K562 (cell line): ENCODE measurements at regions not wholly inside any gene's neighbourhood (a gene's known extent, or its start where the extent isn't known, plus 50 kb on each side); places are given as distances from the start of the nearest gene placed in this dataset.

Source experiments
- ATAC-seq: fragments of 200-7000 bp; cut with Tn5 transposase; 3 replicates; pipeline ENCODE4 v1.9.1; 2020; ENCODE audit warnings: moderate library complexity
- BruUV-seq: library from RNA; stranded (reverse); fragments of 400-500 nt; replicated peaks from 2 replicates; lab custom pipeline; 2021; lab: Mats Ljungman, UMichigan
- CTCF ChIA-PET: fragments of 300-600 bp; formaldehyde crosslinking; extraction: SDS; loops from one replicate; lab custom pipeline; 2021; ENCODE audit warnings: low intra/inter-chr PET ratio; lab: Yijun Ruan, JAX
- POLR2A ChIA-PET: fragments of 300-600, 350-650 bp; sonication (Branson Sonifier 250); formaldehyde crosslinking; extraction: SDS; loops from one replicate; lab custom pipeline; 2021; ENCODE audit warnings: antibody characterized with exemption, inconsistent platforms; lab: Yijun Ruan, JAX
- DNase-seq, 4 experiments: peaks; one replicate each; pipeline versions ENCODE4 v3.0.0 to v3.0.0-alpha.2; 2011 to 2018; ENCODE audit warnings: low spot score in 3 of 4, mixed read lengths in 3 of 4; ENCODE audit errors: extremely low read depth in 1 of 4
- FAIRE-seq: peaks from 2 replicates; lab custom pipeline; 2011; peaks lifted over from hg19 to GRCh38; lab: Jason Lieb, UNC
- H2AFZ ChIP-seq: 2 replicates; pipeline ENCODE4 v1.6.0; 2011; ENCODE audit warnings: low read depth, low read length, control low read depth, inconsistent platforms
- H3K27ac ChIP-seq: fragments of 200-600 bp; 3 replicates; pipeline ENCODE4 v1.8.0; 2011; ENCODE audit warnings: low read depth, mild to moderate bottlenecking, control low read depth, inconsistent platforms, low read length, moderate library complexity, mixed read lengths; ENCODE audit errors: extremely low read depth
- H3K27me3 ChIP-seq, 2 experiments: fragments of 300-600 bp in 1 of 2; 2 replicates in 1 of 2; 3 replicates in 1 of 2; pipeline versions ENCODE4 v1.6.0 to v1.8.0; 2011; ENCODE audit warnings: inconsistent platforms in 2 of 2, low read length in 2 of 2, mild to moderate bottlenecking in 1 of 2, mixed read lengths in 1 of 2, moderate library complexity in 1 of 2; ENCODE audit not compliant: control insufficient read depth in 2 of 2, insufficient read depth in 2 of 2
- H3K36me3 ChIP-seq: fragments of 300-600 bp; 3 replicates; pipeline ENCODE4 v1.8.0; 2011; ENCODE audit warnings: mild to moderate bottlenecking, low read length, inconsistent platforms; ENCODE audit not compliant: control insufficient read depth, insufficient read depth
- H3K4me1 ChIP-seq, 2 experiments: fragments of 200-600 bp in 1 of 2; replicated peaks in 1 of 2; 2 replicates in 1 of 2; 3 replicates in 1 of 2; pipeline versions ENCODE4 v1.5.1 to v1.8.0; 2011; ENCODE audit warnings: inconsistent platforms in 2 of 2, low read length in 2 of 2, mild to moderate bottlenecking in 1 of 2, mixed read lengths in 1 of 2, moderate library complexity in 1 of 2; ENCODE audit not compliant: control insufficient read depth in 2 of 2, insufficient read depth in 2 of 2
- H3K4me2 ChIP-seq: 2 replicates; pipeline ENCODE4 v1.6.1; 2011; ENCODE audit warnings: low read length, control low read depth, inconsistent platforms, mixed read lengths; ENCODE audit not compliant: insufficient read depth
- H3K4me3 ChIP-seq: fragments of 200-600 bp; sonication (generic), shearing (Covaris generic); 2 replicates; pipeline ENCODE4 v1.5.1; 2016; ENCODE audit warnings: control low read depth, inconsistent platforms
- H3K79me2 ChIP-seq: fragments of 200-600 bp; 3 replicates; pipeline ENCODE4 v1.8.0; 2011; ENCODE audit warnings: low read length, inconsistent platforms; ENCODE audit not compliant: control insufficient read depth, insufficient read depth
- H3K9ac ChIP-seq, 2 experiments: 2 replicates each; pipeline versions ENCODE4 v1.6.0 to v1.6.1; 2011; ENCODE audit warnings: low read depth in 2 of 2, low read length in 2 of 2, control low read depth in 1 of 2, inconsistent platforms in 1 of 2, mild to moderate bottlenecking in 1 of 2, mixed read lengths in 1 of 2; ENCODE audit not compliant: insufficient read depth in 1 of 2
- H3K9me1 ChIP-seq: one replicate; pipeline ENCODE4 v1.6.0; 2011; ENCODE audit warnings: inconsistent platforms, mild to moderate bottlenecking, low read length, moderate library complexity; ENCODE audit not compliant: control insufficient read depth, insufficient read depth
- H3K9me3 ChIP-seq: replicated peaks from 2 replicates; pipeline ENCODE4 v1.5.1; 2011; ENCODE audit warnings: low read depth, low read length, inconsistent platforms; ENCODE audit not compliant: control insufficient read depth, insufficient read depth
- H4K20me1 ChIP-seq: replicated peaks from 2 replicates; pipeline ENCODE4 v1.6.1; 2011; ENCODE audit warnings: low read length, inconsistent platforms, mixed read lengths; ENCODE audit not compliant: control insufficient read depth, insufficient read depth
- CBFB ChIP-seq: sonication (generic); formaldehyde crosslinking; IDR thresholded peaks from 2 replicates; pipeline ENCODE4 v1.4.0; 2020; ENCODE audit warnings: mild to moderate bottlenecking, missing genetic modification reagents
- FOSL1 ChIP-seq: fragments of 200-800 bp; sonication (Bioruptor generic); conservative IDR thresholded peaks from 2 replicates; pipeline ENCODE4 v1.6.1; 2016; ENCODE audit warnings: missing genetic modification characterization, missing compliant biosample characterization
- MYNN ChIP-seq, 2 experiments: sonication (generic); formaldehyde crosslinking in 1 of 2; IDR thresholded peaks; 2 replicates each; pipeline versions ENCODE4 v1.5.0 to v1.6.1; 2016 to 2020; ENCODE audit warnings: antibody characterized with exemption in 1 of 2, missing genetic modification reagents in 1 of 2
- NFATC3 ChIP-seq: fragments of 450-650 bp; IDR thresholded peaks from 2 replicates; pipeline ENCODE4 v1.6.1; 2017; ENCODE audit warnings: mild to moderate bottlenecking
- PML ChIP-seq: IDR thresholded peaks from 2 replicates; pipeline ENCODE4 v1.6.1; 2012; ENCODE audit warnings: low read length, inconsistent platforms
- SNIP1 ChIP-seq: fragments of 450-650 bp; IDR thresholded peaks from 2 replicates; pipeline ENCODE4 v1.7.1; 2017; ENCODE audit warnings: low read depth, mild to moderate bottlenecking
- ZNF124 ChIP-seq: sonication (generic); formaldehyde crosslinking; IDR thresholded peaks from 2 replicates; pipeline ENCODE4 v1.8.1; 2022; ENCODE audit warnings: missing genetic modification reagents
- ZNF140 ChIP-seq: fragments of 250-450 bp; sonication (Bioruptor Pico); IDR thresholded peaks from 2 replicates; pipeline ENCODE4 v1.8.0; 2021; ENCODE audit warnings: moderate library complexity, mild to moderate bottlenecking, inconsistent platforms
- WGBS: fragments of 100-300 bp; shearing (Covaris generic); methylation state at CpG from one replicate; pipeline ENCODE4 v1.1.6; 2016; ENCODE audit warnings: low coverage, mixed read lengths; ENCODE audit not compliant: insufficient coverage; ENCODE audit errors: missing lambda C conversion rate; 5-methylcytosine and 5-hydroxymethylcytosine counted together
- in situ Hi-C: fragments of 300-500 bp; cut with MboI; formaldehyde crosslinking; loops from 4 replicates; pipeline ENCODE4 v1.15.0; 2018; ENCODE audit warnings: inconsistent platforms, mixed read lengths
- intact Hi-C: fragments of 100-400 bp; cut with micrococcal nuclease; formaldehyde crosslinking; loops from 2 replicates; pipeline ENCODE4 v1.14.2; 2022
- TF ChIP-seq, protein P1 (sequence below): fragments of 150-350 bp; conservative IDR thresholded peaks from 2 replicates; pipeline ENCODE4 v1.6.1; 2014; ENCODE audit warnings: low read length
- TF ChIP-seq, protein P2 (sequence below): fragments of 250-450 bp; sonication (Bioruptor Pico); IDR thresholded peaks from 2 replicates; pipeline ENCODE4 v1.4.0; 2020; ENCODE audit warnings: mild to moderate bottlenecking, moderate library complexity
- TF ChIP-seq, protein P3 (sequence below): fragments of 250-450 bp; sonication (Bioruptor Pico); IDR thresholded peaks from 2 replicates; pipeline ENCODE4 v1.8.0; 2021; ENCODE audit warnings: moderate library complexity, mild to moderate bottlenecking, inconsistent platforms

DNA sequence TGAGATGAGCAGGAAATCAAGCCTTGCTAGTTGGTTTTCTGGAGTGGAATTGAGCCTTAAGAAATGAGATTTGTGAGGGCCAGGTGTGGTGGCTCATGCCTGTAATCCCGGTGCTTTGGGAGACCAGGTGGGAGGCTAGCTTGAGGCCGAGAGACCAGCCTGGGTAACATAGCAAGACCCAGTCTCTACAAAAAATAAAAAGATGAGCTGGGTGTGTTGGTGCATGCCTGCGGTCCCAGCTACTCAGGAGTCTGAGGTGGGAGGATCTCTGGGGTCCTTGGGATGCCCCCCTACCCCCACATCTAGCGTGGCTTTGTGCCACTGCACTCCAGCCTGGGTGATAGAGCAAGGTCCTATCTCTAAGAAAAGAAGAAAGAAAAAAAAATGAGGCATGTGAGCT, 104.2 kb upstream of the RTL1 start:
- intact Hi-C loops (no loop called here), in situ Hi-C loops (no loop called here)
- DNase-seq: no peak
- POLR2A ChIA-PET: no interaction called here
- Histone ChIP-seq H3K79me2 (no peaks in the 10 kb centered on the region), H3K4me2 (no peak overlapping the region), H3K9me3 (no peaks in the 10 kb centered on the region), H3K4me1 (no peaks in the 10 kb centered on the region), H3K9ac (no peak overlapping the region), H3K4me3 (no peak overlapping the region), H3K27me3 (peaks cover 0 to 8% of the 10 kb centered on the region in 2 experiments; a peak in 2 of 5 replicates), H2AFZ (no peak overlapping the region), H4K20me1 (no peaks in the 10 kb centered on the region), H3K27ac (no peak overlapping the region), H3K36me3 (no peaks in the 10 kb centered on the region), H3K9me1 (no peaks in the 10 kb centered on the region)
- CTCF ChIA-PET: no interaction called here
- BruUV-seq: no TSS peak
- ATAC-seq: no peak
- 0% methylated on average over 3 of the region's 4 CpGs for WGBS
- TF ChIP-seq ZNF140 (CRISPR knock-in tag): no peak
- no peak for FAIRE-seq

DNA sequence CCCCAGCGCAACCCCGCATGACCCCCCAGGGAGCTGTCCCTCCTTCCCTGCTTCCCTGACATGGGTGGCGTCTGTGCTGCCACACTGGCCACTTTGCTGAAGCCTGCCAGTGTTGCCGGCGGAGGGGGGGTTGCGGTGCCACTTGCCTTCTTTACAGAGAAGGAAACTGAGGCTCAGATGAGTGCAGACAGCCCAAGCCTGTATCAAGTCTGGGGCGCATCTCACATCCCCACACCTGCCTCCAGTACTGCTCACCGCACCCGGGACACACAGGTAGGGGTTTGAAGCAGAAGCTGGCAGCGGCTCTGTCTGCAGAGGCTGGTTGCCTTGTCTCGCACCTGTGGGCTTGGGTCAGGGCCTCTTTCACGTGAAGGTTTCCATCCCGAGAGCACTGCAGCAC, 104.7 kb upstream of the RTL1 start:
- Histone ChIP-seq H3K9me3 (no peaks in the 10 kb centered on the region), H3K9me1 (no peaks in the 10 kb centered on the region), H3K4me2 (no peak overlapping the region), H3K9ac (no peak overlapping the region), H3K36me3 (no peaks in the 10 kb centered on the region), H4K20me1 (no peaks in the 10 kb centered on the region), H3K4me3 (no peak overlapping the region), H3K4me1 (no peaks in the 10 kb centered on the region), H3K79me2 (no peaks in the 10 kb centered on the region), H2AFZ (no peak overlapping the region), H3K27me3 (peaks cover 0 to 8% of the 10 kb centered on the region in 2 experiments; a peak in 2 of 5 replicates), H3K27ac (no peak overlapping the region)
- 18% methylated on average over 6 of the region's 13 CpGs for WGBS
- CTCF ChIA-PET: no interaction called here
- FAIRE-seq (no peak), ATAC-seq (no peak), DNase-seq (no peak)
- in situ Hi-C loops (no loop called here), intact Hi-C loops (no loop called here)
- POLR2A ChIA-PET: interaction anchor here (0.6 kb wide), 1 partner anchor 106 kb away, joined by 3 read pairs; no protein-coding TSS in a partner anchor
- BruUV-seq: no TSS peak
- no peak for TF ChIP-seq CBFB (CRISPR knock-in tag)
- TF ChIP-seq, protein P1, sequence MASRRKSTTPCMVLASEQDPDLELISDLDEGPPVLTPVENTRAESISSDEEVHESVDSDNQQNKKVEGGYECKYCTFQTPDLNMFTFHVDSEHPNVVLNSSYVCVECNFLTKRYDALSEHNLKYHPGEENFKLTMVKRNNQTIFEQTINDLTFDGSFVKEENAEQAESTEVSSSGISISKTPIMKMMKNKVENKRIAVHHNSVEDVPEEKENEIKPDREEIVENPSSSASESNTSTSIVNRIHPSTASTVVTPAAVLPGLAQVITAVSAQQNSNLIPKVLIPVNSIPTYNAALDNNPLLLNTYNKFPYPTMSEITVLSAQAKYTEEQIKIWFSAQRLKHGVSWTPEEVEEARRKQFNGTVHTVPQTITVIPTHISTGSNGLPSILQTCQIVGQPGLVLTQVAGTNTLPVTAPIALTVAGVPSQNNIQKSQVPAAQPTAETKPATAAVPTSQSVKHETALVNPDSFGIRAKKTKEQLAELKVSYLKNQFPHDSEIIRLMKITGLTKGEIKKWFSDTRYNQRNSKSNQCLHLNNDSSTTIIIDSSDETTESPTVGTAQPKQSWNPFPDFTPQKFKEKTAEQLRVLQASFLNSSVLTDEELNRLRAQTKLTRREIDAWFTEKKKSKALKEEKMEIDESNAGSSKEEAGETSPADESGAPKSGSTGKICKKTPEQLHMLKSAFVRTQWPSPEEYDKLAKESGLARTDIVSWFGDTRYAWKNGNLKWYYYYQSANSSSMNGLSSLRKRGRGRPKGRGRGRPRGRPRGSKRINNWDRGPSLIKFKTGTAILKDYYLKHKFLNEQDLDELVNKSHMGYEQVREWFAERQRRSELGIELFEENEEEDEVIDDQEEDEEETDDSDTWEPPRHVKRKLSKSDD: no peak
- TF ChIP-seq, protein P2, sequence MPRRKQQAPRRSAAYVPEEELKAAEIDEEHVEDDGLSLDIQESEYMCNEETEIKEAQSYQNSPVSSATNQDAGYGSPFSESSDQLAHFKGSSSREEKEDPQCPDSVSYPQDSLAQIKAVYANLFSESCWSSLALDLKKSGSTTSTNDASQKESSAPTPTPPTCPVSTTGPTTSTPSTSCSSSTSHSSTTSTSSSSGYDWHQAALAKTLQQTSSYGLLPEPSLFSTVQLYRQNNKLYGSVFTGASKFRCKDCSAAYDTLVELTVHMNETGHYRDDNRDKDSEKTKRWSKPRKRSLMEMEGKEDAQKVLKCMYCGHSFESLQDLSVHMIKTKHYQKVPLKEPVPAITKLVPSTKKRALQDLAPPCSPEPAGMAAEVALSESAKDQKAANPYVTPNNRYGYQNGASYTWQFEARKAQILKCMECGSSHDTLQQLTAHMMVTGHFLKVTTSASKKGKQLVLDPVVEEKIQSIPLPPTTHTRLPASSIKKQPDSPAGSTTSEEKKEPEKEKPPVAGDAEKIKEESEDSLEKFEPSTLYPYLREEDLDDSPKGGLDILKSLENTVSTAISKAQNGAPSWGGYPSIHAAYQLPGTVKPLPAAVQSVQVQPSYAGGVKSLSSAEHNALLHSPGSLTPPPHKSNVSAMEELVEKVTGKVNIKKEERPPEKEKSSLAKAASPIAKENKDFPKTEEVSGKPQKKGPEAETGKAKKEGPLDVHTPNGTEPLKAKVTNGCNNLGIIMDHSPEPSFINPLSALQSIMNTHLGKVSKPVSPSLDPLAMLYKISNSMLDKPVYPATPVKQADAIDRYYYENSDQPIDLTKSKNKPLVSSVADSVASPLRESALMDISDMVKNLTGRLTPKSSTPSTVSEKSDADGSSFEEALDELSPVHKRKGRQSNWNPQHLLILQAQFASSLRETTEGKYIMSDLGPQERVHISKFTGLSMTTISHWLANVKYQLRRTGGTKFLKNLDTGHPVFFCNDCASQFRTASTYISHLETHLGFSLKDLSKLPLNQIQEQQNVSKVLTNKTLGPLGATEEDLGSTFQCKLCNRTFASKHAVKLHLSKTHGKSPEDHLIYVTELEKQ (CRISPR knock-in tag): no peak
- TF ChIP-seq ZNF124: no peak
- TF ChIP-seq, protein P3, sequence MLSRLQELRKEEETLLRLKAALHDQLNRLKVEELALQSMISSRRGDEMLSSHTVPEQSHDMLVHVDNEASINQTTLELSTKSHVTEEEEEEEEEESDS (CRISPR knock-in tag): no peak
- TF ChIP-seq FOSL1 (tag): no peak
- no peak for TF ChIP-seq PML
- no peak for TF ChIP-seq MYNN (IDR thresholded peaks at IDR 0.05)
- no peak for TF ChIP-seq MYNN (CRISPR knock-in tag; IDR thresholded peaks at IDR 0.05)
- no peak for TF ChIP-seq SNIP1
- TF ChIP-seq NFATC3: no peak
